Amygdala (tissue), 56 donors: ENCODE measurements at regions not wholly inside any gene's neighbourhood (a gene's known extent, or its start where the extent isn't known, plus 50 kb on each side); places are given as distances from the start of the nearest gene placed in this dataset.

Experiments
- DNase-seq, 56 donors: peaks; one replicate each; lab custom pipeline; 2025; lab: John Stamatoyannopoulos, UW

DNA sequence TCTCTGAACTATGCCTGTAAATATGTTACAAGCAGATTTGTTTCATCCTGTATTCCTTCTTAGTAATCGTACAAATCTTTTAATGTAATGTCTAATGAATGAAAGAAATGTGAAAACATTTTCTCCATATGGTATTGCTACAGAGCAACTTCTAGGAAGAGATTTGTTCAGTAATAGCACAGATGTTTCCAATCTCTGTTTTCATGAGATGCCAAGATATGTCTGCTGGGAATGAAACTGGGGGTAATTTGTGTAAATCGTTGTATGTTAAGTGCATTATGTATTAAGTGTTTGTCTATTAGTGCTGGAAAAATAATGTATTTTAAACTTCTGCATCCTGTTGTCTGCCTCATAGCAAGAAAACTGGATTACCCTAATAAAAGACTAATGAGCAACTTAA lies 722.2 kb upstream of the EYS start:
- no peak for DNase-seq

DNA sequence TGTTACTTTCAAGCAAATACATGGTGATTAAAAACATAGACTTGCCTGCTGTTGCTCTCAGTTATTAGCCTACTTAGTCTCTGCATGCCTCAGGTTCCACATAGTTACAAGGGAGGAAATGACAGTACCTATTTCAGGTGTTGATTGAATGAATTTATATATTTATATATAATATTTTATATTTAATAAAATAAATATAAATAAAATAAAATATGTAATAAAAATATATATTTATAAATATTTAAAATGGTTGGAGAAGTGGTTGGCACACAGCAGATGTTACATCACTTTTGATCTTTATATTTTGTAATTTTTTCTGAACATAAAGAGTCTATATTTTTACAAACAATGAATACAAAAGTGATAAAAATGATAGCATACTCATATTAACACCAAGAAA lies 716.0 kb upstream of the EYS start:
- DNase-seq, result no peak

DNA sequence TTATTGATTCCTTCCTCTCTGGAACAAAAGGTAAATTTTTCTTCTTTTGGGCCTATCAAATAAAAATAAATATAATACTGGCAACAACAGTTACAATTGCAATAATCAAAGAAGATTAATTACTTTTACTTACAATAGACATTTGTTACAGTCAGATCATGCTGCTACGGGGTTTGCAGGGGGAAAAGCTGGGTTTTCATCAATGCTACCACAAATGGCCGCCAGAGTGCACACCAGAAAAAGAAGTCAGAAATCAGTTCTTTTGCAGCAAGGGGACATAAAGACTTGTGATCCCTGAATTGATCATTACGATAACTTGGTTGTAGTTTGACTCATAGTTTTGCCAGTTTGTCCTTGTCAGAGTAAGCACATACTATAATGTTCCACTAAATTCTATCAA lies 714.5 kb upstream of the EYS start:
- peak in 1 of 56 donors; percentile 1 for DNase-seq

GRCh38 chr6:66418906-66419305 lies 711.9 kb upstream of the EYS start:
- DNase-seq, result no peak

DNA sequence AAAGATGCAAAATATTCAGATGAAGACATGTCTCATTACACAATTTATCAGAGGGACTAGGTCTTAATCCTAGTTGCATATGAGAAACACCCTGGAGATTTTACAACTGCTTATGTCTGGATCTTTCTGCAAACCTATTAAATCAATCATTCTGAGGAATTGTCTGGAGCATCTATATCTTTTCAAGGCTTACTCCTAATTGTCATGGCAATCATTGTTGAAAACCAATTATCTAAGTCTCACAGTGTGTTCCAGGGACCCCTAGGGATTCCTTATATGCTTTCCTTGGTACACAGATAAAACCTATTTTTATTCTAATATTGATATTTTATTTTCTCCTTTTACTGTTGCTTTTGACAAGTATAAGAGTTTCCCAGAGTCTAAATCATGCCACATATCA lies 696.9 kb upstream of the EYS start:
- DNase-seq, result no peak

- DNase-seq, result no peak
Measured at GRCh38 chr6:66402873-66403272, 695.8 kb upstream of the EYS start.

DNA sequence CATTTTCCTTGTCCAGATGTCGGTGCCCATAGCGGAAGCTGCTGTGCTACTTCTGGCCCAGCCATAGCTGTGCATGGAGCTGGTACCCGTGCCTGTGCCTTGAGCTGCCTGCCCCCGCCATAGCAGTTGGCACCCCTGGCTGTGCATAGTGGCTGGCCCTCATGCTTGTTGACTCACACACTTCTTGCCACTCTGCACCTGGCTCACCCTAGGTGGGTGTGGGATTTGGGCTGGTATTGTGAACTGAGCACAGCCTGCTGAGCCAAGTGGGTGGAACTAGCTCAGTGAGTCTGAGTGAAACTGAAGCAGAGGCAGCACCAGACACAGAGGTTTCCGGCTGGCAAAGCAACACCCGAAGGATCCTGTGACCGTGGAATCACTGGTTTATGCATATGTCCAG lies 689.5 kb upstream of the EYS start:
- no peak for DNase-seq

GRCh38 chr6:66396145-66396544 lies 689.1 kb upstream of the EYS start:
- no peak for DNase-seq

DNA sequence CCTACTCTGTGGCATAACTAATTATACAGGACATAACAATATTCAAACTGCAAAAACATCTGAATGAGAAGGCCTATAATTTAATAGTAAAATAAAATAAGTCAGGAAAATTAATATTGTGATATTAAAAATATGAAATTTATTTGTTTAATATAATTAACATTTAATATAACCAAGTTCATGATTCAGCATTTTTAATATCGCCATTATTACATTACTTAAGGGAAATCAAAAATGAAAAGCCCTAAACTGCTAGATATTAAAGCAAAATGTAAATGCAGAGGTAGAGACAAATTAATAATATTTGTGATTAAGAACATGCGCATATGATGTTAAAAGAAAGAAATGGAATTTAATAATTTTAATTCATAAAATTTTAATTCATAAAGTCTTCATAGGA lies 683.4 kb upstream of the EYS start:
- DNase-seq, result no peak

DNA sequence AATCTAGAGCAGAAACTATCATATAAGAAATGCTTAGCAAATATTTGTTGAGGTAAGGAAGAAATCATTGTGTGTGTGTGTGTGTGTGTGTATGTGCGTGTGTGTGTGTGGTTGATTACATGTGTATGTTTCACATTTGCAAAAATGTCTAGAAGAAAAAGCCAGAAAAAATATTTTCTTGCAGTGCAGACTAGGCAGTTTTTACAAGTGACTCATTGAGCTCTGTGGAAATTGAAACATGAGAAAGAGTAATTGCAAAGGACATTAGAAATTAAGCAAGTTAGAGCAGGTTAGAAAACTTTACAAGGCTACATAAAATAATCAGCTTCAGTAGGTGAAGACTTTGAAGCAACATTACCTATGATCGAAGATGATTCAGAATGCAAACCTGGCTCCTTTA lies 669.0 kb upstream of the EYS start:
- no peak for DNase-seq

- DNase-seq, result no peak
Measured at GRCh38 chr6:66369407-66369806, 662.4 kb upstream of the EYS start.

DNA sequence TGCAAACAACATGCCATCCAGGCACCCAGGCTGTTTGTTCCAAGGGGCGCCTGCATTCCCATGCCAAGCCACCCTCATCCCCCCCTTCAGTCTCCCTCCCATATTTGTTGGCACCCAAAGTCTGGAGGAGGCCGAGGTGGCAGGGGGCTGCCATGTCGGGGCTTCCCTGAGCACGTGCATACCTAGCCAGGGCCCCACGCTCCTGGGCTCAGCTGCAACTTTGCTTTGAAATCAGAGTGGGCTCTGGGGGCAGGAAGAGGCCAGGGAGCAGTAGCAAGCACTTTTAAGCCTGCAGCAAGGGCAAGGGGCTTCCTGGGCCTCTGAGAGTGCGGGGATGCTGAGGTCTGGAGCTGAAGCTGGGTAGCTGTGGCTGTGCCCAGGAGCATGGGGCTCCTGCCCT lies 655.9 kb upstream of the EYS start:
- DNase-seq, result no peak

DNA sequence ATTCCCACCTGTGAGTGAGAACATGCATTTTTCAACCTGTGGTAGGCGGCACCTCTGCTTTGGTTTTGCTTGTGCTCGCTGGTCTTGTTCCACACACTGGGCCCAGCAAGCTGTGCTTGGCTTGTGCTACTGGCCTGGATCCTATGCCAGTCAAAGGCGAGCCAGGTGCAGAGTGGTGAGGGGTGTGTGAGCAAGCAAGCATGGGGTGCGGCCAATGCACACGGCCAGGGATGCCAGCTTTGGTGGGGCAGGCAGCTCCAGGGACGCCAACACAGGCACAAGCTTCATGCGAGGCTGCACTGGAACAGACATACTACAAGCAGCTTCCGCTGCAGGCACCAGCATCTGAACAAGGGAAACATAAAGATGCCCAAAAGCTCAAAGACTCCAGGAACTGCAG lies 654.9 kb upstream of the EYS start:
- DNase-seq, result no peak

GRCh38 chr6:66357781-66358180 lies 650.8 kb upstream of the EYS start:
- DNase-seq, result no peak

DNA sequence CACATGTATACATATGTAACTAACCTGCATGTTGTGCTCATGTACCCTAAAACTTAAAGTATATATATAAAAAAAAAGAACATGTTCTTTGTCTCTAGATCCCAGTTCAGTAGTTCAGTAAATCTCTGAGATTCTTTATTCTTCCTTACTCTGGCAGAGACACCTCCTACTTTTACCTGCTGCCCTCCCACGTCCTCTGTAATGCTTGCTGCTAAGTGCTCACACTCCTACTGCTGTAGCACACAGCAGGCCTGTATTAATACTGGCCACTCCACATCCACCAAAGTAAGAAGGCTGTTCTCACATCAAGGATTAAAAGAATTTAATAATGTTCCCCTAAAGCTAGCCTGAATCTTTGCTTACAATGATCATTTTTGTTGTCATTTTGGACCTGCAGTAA lies 648.4 kb upstream of the EYS start:
- no peak for DNase-seq

DNA sequence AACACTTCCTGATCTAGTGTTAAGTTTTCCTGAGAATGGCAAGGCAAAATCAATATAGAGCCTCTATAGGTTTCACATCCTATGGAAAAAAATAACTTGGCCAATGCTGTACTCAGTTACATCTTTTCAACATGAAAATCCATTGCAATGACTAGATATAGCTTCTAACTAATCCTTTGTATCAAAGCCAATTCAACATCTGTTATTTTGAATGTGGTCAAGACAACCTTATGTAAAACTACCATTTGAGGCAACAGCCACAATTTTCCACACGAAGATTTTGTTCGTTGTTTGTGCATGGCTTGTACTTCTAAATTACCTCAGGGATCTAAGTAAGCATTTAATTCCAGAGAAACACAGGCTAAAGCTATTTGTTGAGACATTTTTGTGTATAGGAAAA lies 637.8 kb upstream of the EYS start:
- no peak for DNase-seq

DNA sequence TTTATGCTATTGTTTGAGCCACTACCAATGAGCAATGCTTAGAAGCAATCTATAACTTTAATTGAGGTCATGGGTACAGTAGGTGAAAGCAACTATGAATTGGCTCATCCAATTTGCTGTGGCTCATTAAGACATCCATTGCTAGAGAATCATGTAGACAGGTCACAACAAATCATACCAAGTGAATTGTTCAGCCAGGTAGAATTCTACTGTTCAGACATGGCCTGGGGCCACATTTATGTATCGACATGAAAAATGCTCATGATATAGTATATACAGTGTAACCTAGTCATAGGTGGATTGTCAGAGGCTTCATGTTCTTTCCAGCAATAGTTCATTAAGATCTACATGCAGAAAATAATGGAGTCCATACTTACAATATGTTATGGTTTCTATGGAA lies 633.7 kb upstream of the EYS start:
- no peak for DNase-seq

DNA sequence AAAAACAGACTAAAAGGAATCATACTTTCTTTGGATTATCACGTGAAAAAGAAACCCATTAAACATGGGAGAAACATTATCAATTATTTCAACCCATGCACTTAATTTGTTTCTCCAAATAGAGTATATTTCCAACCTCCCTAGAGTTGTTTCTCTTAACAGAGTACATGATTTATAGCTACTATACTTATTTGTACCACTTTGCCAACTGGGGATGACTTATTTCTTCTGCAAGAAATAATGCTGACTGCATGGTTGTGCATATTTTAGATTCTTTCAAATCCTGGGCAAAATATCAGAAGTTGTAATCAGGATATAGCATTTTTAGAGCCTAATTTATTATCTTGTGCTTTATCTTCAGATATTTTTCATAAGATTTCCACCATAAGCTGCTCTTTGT lies 629.1 kb upstream of the EYS start:
- DNase-seq, result no peak

DNA sequence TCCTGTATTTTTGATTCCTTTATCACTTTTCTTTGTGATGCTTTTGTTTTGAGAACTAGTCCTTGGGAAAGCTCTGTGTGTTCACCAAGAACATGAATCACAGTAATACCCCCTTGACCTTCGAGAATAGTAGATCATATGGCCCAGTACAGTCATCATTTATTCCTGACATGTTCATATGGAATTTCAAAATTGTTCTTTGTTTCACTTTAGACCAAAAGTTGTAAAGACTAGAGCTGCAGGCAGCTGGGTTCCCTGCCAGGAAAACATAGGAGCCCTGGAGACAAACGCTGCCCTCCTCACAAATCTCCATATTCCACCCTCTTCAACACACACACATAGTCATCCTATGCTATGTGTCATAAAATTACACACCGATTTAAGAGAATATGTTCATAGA lies 621.2 kb upstream of the EYS start:
- no peak for DNase-seq

- no peak for DNase-seq
Measured at GRCh38 chr6:66326228-66326627, 619.2 kb upstream of the EYS start.

DNA sequence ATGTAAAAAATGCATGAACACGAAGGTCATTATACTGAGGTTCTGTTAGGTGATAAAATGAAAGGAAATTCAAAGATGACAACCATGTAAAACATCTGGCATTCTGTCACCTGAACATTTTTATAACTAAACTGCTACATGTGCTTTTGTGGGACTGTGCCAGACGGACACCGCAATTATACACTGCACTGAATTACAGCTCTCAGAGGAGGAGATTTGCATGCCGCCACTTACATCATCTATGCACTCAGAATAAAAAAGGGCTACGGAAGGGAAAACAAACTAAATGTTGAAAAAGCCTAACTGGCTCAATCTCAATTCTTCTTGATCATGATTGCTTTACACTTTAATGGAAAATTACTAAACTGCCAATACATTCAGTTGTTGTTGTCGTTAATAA lies 614.0 kb upstream of the EYS start:
- no peak for DNase-seq

DNA sequence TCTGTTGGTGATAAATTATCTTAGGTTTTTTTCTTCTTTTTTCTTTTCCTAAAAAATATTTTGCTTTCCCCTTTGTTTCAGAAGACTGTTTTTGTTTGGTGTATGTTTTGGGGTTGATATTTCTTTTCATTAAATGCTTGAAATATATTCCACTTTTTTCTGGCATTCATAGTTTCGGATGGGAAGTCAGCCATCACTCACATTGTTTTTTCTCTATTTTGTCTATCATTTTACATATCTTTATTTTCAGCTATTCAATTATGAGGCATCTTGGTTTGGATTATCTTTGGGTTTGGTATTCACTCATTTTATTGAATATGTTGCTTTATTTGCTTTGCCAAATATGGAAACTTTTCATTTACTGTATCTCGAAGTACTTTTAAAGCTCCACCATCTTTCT lies 600.5 kb upstream of the EYS start:
- no peak for DNase-seq

- no peak for DNase-seq
Measured at GRCh38 chr6:66291905-66292304, 584.9 kb upstream of the EYS start.

GRCh38 chr6:66289889-66290288 lies 582.9 kb upstream of the EYS start:
- no peak for DNase-seq
